ENCODE measurements at regions not wholly inside any gene's neighbourhood (a gene's known extent, or its start where the extent isn't known, plus 50 kb on each side); places are given as distances from the start of the nearest gene placed in this dataset.

DNA sequence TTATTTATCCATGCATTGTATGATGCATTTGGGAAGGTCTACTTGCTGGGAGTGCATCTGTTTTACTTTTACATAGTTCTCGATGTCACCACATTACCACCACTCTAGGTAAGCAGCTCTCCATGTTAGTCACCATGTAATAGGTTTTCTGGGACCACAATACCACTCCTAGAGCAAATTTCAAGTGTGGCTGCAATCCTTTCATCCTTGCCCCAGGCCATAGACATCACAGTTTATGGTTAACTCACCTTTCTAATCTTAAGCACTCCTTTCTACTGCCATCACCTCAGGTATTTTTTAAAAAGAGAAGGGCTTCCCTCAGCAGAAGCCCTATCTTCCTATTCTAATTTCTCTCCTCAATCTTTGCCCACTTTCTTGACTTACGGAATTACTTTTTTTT, 354.1 kb downstream of the PLK2 start:
- Mint-ChIP-seq H3K27ac (no peak overlapping the region), H3K4me1 (no peaks in the 10 kb centered on the region), H3K36me3 (no peaks in the 10 kb centered on the region), H3K9me3 (peaks cover 3% of the 10 kb centered on the region), H3K27me3 (ENCODE audit: insufficient read depth, low read depth) (peaks cover 4% of the 10 kb centered on the region), H3K4me3 (no peak overlapping the region)
- Histone ChIP-seq H3K27me3 (no peaks in the 10 kb centered on the region), H3F3A (ENCODE audit: low read depth) (no peaks in the 10 kb centered on the region), H3K9me3 (ENCODE audit: low read depth) (no peaks in the 10 kb centered on the region), H3K4me3 (no peak overlapping the region), H4K20me1 (ENCODE audit: low read depth) (no peaks in the 10 kb centered on the region), H3K9ac (no peak overlapping the region), H2AFZ (replicated peaks) (no peak overlapping the region), H3K79me2 (ENCODE audit: low read depth) (no peaks in the 10 kb centered on the region), H3K4me1 (no peaks in the 10 kb centered on the region), H3K4me2 (no peak overlapping the region), H3K36me3 (no peaks in the 10 kb centered on the region), H3K27ac (no peak overlapping the region)
- TF ChIP-seq EZH2 (IDR thresholded peaks at IDR 0.05) (no peak), EZH2phosphoT487 (IDR thresholded peaks at IDR 0.05) (no peak)
- TF ChIP-seq, protein P1, sequence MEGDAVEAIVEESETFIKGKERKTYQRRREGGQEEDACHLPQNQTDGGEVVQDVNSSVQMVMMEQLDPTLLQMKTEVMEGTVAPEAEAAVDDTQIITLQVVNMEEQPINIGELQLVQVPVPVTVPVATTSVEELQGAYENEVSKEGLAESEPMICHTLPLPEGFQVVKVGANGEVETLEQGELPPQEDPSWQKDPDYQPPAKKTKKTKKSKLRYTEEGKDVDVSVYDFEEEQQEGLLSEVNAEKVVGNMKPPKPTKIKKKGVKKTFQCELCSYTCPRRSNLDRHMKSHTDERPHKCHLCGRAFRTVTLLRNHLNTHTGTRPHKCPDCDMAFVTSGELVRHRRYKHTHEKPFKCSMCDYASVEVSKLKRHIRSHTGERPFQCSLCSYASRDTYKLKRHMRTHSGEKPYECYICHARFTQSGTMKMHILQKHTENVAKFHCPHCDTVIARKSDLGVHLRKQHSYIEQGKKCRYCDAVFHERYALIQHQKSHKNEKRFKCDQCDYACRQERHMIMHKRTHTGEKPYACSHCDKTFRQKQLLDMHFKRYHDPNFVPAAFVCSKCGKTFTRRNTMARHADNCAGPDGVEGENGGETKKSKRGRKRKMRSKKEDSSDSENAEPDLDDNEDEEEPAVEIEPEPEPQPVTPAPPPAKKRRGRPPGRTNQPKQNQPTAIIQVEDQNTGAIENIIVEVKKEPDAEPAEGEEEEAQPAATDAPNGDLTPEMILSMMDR (IDR thresholded peaks at IDR 0.05) = no peak
- no peak for DNase-seq (ENCODE audit: low spot score)

DNA sequence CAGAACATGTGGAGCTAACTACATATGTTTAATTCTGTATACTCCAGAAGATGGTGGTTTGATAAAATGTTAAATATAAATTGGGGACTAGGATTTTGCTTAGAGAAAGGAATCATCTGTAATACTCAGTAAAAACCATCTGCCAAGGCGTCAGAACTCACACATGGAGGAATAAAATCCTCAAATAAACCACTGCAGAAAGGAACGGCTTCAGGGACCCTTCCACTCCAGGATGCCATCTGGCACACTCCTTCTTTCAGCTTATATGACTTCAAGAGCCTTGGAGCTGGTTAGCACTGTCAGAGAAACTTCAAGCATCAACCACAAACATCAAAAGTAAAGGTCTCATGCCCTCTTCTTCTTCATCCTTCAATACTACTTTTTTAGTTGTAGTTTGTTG, 360.6 kb downstream of the PLK2 start:
- TF ChIP-seq EZH2 (IDR thresholded peaks at IDR 0.05) = no peak
- TF ChIP-seq EZH2phosphoT487 (IDR thresholded peaks at IDR 0.05) = no peak
- TF ChIP-seq, protein P1 (IDR thresholded peaks at IDR 0.05) = no peak
- H3K27me3 Mint-ChIP-seq (ENCODE audit: insufficient read depth, low read depth) = peaks cover 2% of the 10 kb centered on the region
- no peak overlapping the region for H3K27ac ChIP-seq
- no peaks in the 10 kb centered on the region for H3K4me1 ChIP-seq
- H3K4me2 ChIP-seq = no peak overlapping the region
- no peak overlapping the region for H3K9ac ChIP-seq
- no peaks in the 10 kb centered on the region for H3F3A ChIP-seq (ENCODE audit: low read depth)
- H3K27me3 ChIP-seq = no peaks in the 10 kb centered on the region
- no peaks in the 10 kb centered on the region for H4K20me1 ChIP-seq (ENCODE audit: low read depth)
- no peak overlapping the region for H3K4me3 ChIP-seq
- H3K9me3 ChIP-seq (ENCODE audit: low read depth) = no peaks in the 10 kb centered on the region
- H2AFZ ChIP-seq (replicated peaks) = no peak overlapping the region
- H3K4me3 Mint-ChIP-seq = no peak overlapping the region
- DNase-seq (ENCODE audit: low spot score) = no peak
- H3K9me3 Mint-ChIP-seq = peaks cover 5% of the 10 kb centered on the region
- H3K79me2 ChIP-seq (ENCODE audit: low read depth) = no peaks in the 10 kb centered on the region
- H3K4me1 Mint-ChIP-seq = no peaks in the 10 kb centered on the region
- H3K27ac Mint-ChIP-seq = no peak overlapping the region
- no peaks in the 10 kb centered on the region for H3K36me3 Mint-ChIP-seq
- no peaks in the 10 kb centered on the region for H3K36me3 ChIP-seq

DNA sequence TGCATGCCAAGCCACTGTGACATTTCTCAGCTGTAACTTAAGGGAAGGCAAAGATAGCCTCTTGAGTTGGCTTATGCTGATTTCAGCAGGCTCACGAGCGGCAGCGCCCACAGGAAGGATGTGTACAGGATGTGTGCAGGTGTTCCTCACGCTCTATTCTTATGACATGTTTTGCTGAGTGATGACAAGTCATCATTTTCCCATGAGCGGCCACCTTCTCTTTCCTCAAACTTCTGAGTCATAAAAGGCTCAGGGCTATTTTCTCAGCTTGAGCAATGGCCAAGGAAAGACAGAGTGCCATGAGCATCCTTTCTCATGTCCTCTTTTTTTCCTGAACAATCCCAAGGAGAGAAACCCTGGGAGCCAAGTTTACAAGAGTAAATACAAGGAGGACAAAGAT, 365.9 kb downstream of the PLK2 start:
- Histone ChIP-seq H3K4me1 (no peaks in the 10 kb centered on the region), H3K27ac (no peak overlapping the region), H3K4me3 (no peak overlapping the region), H3K36me3 (no peaks in the 10 kb centered on the region), H3K9me3 (ENCODE audit: low read depth) (no peaks in the 10 kb centered on the region), H2AFZ (replicated peaks) (no peak overlapping the region), H3K9ac (no peak overlapping the region), H3K79me2 (ENCODE audit: low read depth) (no peaks in the 10 kb centered on the region), H3F3A (ENCODE audit: low read depth) (no peaks in the 10 kb centered on the region), H4K20me1 (ENCODE audit: low read depth) (no peaks in the 10 kb centered on the region), H3K4me2 (no peak overlapping the region), H3K27me3 (no peaks in the 10 kb centered on the region)
- Mint-ChIP-seq H3K36me3 (no peaks in the 10 kb centered on the region), H3K9me3 (peaks cover 3% of the 10 kb centered on the region), H3K4me1 (peaks cover 3% of the 10 kb centered on the region), H3K4me3 (no peak overlapping the region), H3K27me3 (ENCODE audit: insufficient read depth, low read depth) (no peaks in the 10 kb centered on the region), H3K27ac (no peak overlapping the region)
- no peak for DNase-seq (ENCODE audit: low spot score)
- TF ChIP-seq EZH2phosphoT487 (IDR thresholded peaks at IDR 0.05) = no peak
- TF ChIP-seq, protein P1 (IDR thresholded peaks at IDR 0.05) = no peak
- TF ChIP-seq EZH2 (IDR thresholded peaks at IDR 0.05) = no peak
